Hepatocyte (in vitro differentiated cells): ENCODE measurements at regions not wholly inside any gene's neighbourhood (a gene's known extent, or its start where the extent isn't known, plus 50 kb on each side); places are given as distances from the start of the nearest gene placed in this dataset.

Experiments used
- DNase-seq: peaks from one replicate; pipeline ENCODE4 v3.0.0-alpha.2; 2016; ENCODE audit warnings: low spot score
- H2AFZ ChIP-seq: fragments of 200-600 bp; sonication (generic); 2 replicates; pipeline ENCODE4 v1.6.0; 2016; ENCODE audit warnings: antibody characterized with exemption, mild to moderate bottlenecking
- H3K27ac ChIP-seq: fragments of 200-600 bp; sonication (generic); 2 replicates; pipeline ENCODE4 v1.5.1; 2016; ENCODE audit warnings: mild to moderate bottlenecking
- H3K27me3 ChIP-seq: fragments of 200-600 bp; sonication (generic); 2 replicates; pipeline ENCODE4 v1.6.1; 2016
- H3K36me3 ChIP-seq: fragments of 200-600 bp; sonication (generic); replicated peaks from 2 replicates; pipeline ENCODE4 v1.5.1; 2016; ENCODE audit warnings: low read depth; ENCODE audit not compliant: insufficient read depth
- H3K4me1 ChIP-seq: fragments of 200-600 bp; sonication (generic); 2 replicates; pipeline ENCODE4 v1.5.1; 2016; ENCODE audit warnings: mild to moderate bottlenecking, moderate library complexity; ENCODE audit not compliant: insufficient read depth
- H3K4me2 ChIP-seq: fragments of 200-600 bp; sonication (generic); 2 replicates; pipeline ENCODE4 v1.6.0; 2016
- H3K4me3 ChIP-seq: fragments of 200-600 bp; sonication (generic); 2 replicates; pipeline ENCODE4 v1.5.1; 2016; ENCODE audit warnings: mild to moderate bottlenecking
- H3K79me2 ChIP-seq: fragments of 200-600 bp; sonication (generic); 2 replicates; pipeline ENCODE4 v1.6.0; 2017; ENCODE audit warnings: mild to moderate bottlenecking
- H3K9me2 ChIP-seq: fragments of 200-600 bp; sonication (generic); replicated peaks from 2 replicates; pipeline ENCODE4 v1.6.0; 2017; ENCODE audit warnings: mild to moderate bottlenecking; ENCODE audit not compliant: insufficient read depth
- H3K9me3 ChIP-seq: fragments of 200-600 bp; sonication (generic); 2 replicates; pipeline ENCODE4 v1.5.1; 2016; ENCODE audit warnings: low read depth, mild to moderate bottlenecking
- H4K20me1 ChIP-seq: fragments of 200-600 bp; sonication (generic); 2 replicates; pipeline ENCODE4 v1.6.0; 2016; ENCODE audit warnings: mild to moderate bottlenecking; ENCODE audit not compliant: insufficient read depth, poor library complexity, severe bottlenecking
- CTCF ChIP-seq: fragments of 200-600 bp; sonication (generic); IDR thresholded peaks from 2 replicates; pipeline ENCODE4 v1.5.1; 2016; ENCODE audit warnings: antibody characterized with exemption, mild to moderate bottlenecking; ENCODE audit not compliant: poor library complexity
- EZH2 ChIP-seq: fragments of 200-600 bp; sonication (generic); IDR thresholded peaks from 2 replicates; pipeline ENCODE4 v1.6.1; 2016; ENCODE audit warnings: antibody characterized with exemption, mild to moderate bottlenecking, borderline replicate concordance
- EZH2phosphoT487 ChIP-seq: fragments of 200-600 bp; sonication (generic); IDR thresholded peaks from one replicate; pipeline ENCODE4 v1.6.1; 2018; ENCODE audit warnings: antibody characterized with exemption, mild to moderate bottlenecking, low read depth, moderate library complexity; ENCODE audit not compliant: unreplicated experiment, severe bottlenecking
- WGBS: methylation state at CpG from one replicate; pipeline ENCODE4 v1.1.6; 2016; ENCODE audit warnings: low lambda C conversion rate; ENCODE audit errors: missing lambda C conversion rate; 5-methylcytosine and 5-hydroxymethylcytosine counted together

GRCh38 chr3:177899275-177900067 is 636.8 kb upstream of the KCNMB2 start:
- TF ChIP-seq EZH2: no peak
- no peak for TF ChIP-seq CTCF
- TF ChIP-seq EZH2phosphoT487: no peak
- no peak overlapping the region for H3K4me2 ChIP-seq
- H3K36me3 ChIP-seq: no peaks in the 10 kb centered on the region
- H3K4me1 ChIP-seq: no peaks in the 10 kb centered on the region
- H3K9me3 ChIP-seq: peaks cover 3% of the 10 kb centered on the region
- WGBS: 98% methylated on average over 9 of the region's 9 CpGs
- H4K20me1 ChIP-seq: no peaks in the 10 kb centered on the region
- no peak overlapping the region for H3K27ac ChIP-seq
- no peak overlapping the region for H3K4me3 ChIP-seq
- no peaks in the 10 kb centered on the region for H3K9me2 ChIP-seq
- DNase-seq: no peak
- no peaks in the 10 kb centered on the region for H3K79me2 ChIP-seq
- no peak overlapping the region for H2AFZ ChIP-seq
- H3K27me3 ChIP-seq: no peaks in the 10 kb centered on the region

- 94% methylated on average over 5 of the region's 5 CpGs for WGBS
- no peak overlapping the region for H3K4me3 ChIP-seq
- no peaks in the 10 kb centered on the region for H3K79me2 ChIP-seq
- H3K27ac ChIP-seq: no peak overlapping the region
- H4K20me1 ChIP-seq: no peaks in the 10 kb centered on the region
- TF ChIP-seq CTCF: no peak
- TF ChIP-seq EZH2: no peak
- TF ChIP-seq EZH2phosphoT487: no peak
- DNase-seq: no peak
- H3K36me3 ChIP-seq: no peaks in the 10 kb centered on the region
- H3K9me2 ChIP-seq: no peaks in the 10 kb centered on the region
- no peaks in the 10 kb centered on the region for H3K9me3 ChIP-seq
- H3K4me2 ChIP-seq: no peak overlapping the region
- no peak overlapping the region for H2AFZ ChIP-seq
- no peaks in the 10 kb centered on the region for H3K4me1 ChIP-seq
- no peaks in the 10 kb centered on the region for H3K27me3 ChIP-seq
Measured at GRCh38 chr3:177902876-177903275, 633.4 kb upstream of the KCNMB2 start.

- Histone ChIP-seq H3K27me3 (no peaks in the 10 kb centered on the region), H3K4me3 (no peak overlapping the region), H3K4me1 (no peaks in the 10 kb centered on the region), H3K4me2 (no peak overlapping the region), H3K9me3 (no peaks in the 10 kb centered on the region), H4K20me1 (no peaks in the 10 kb centered on the region), H3K27ac (no peak overlapping the region), H2AFZ (no peak overlapping the region), H3K36me3 (no peaks in the 10 kb centered on the region), H3K79me2 (no peaks in the 10 kb centered on the region), H3K9me2 (no peaks in the 10 kb centered on the region)
- TF ChIP-seq EZH2: no peak
- no peak for TF ChIP-seq CTCF
- no peak for TF ChIP-seq EZH2phosphoT487
- no peak for DNase-seq
Measured at GRCh38 chr3:177904621-177905020, 631.6 kb upstream of the KCNMB2 start.
